C4-2B (cell line): ENCODE measurements at regions not wholly inside any gene's neighbourhood (a gene's known extent, or its start where the extent isn't known, plus 50 kb on each side); places are given as distances from the start of the nearest gene placed in this dataset.

ENCODE experiments used
- H3K27ac ChIP-seq: fragments of 450-650 bp; 2 replicates; pipeline ENCODE4 v1.5.1; 2017
- ZFX ChIP-seq: fragments of 450-650 bp; IDR thresholded peaks from 2 replicates; pipeline ENCODE4 v1.6.1; 2017
- TF ChIP-seq, protein P1 (sequence below): fragments of 450-650 bp; conservative IDR thresholded peaks from 2 replicates; pipeline ENCODE4 v1.5.1; 2017; ENCODE audit warnings: mild to moderate bottlenecking

DNA sequence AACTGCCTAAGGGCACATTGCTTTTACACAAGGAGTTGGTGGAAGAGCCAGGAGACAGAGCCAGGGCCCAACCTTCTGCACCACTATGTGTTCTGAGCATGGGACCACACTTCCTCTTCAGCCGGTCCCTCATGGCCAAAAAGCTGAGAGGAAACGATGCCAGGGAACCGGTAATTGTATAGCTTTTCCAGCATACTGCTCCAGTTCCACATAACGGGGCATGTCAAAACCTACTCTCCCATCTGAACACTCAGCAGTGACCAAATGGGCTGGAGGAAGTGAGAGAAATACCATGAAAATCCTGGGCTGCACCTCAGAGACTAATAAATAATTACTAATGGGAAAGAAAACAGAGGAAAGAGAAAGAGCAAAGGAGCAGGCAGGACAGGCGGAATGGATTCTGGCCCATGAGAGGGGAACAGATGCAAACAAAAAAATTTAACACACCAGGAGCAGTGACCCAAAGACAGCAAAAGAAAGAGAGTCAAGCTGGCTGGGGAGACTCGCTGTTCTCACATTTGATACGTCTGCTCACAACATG lies 52.0 kb upstream of the BMP2 start:
- TF ChIP-seq, protein P1, sequence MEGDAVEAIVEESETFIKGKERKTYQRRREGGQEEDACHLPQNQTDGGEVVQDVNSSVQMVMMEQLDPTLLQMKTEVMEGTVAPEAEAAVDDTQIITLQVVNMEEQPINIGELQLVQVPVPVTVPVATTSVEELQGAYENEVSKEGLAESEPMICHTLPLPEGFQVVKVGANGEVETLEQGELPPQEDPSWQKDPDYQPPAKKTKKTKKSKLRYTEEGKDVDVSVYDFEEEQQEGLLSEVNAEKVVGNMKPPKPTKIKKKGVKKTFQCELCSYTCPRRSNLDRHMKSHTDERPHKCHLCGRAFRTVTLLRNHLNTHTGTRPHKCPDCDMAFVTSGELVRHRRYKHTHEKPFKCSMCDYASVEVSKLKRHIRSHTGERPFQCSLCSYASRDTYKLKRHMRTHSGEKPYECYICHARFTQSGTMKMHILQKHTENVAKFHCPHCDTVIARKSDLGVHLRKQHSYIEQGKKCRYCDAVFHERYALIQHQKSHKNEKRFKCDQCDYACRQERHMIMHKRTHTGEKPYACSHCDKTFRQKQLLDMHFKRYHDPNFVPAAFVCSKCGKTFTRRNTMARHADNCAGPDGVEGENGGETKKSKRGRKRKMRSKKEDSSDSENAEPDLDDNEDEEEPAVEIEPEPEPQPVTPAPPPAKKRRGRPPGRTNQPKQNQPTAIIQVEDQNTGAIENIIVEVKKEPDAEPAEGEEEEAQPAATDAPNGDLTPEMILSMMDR = no peak
- no peak for TF ChIP-seq ZFX
- no peak overlapping the region for H3K27ac ChIP-seq

DNA sequence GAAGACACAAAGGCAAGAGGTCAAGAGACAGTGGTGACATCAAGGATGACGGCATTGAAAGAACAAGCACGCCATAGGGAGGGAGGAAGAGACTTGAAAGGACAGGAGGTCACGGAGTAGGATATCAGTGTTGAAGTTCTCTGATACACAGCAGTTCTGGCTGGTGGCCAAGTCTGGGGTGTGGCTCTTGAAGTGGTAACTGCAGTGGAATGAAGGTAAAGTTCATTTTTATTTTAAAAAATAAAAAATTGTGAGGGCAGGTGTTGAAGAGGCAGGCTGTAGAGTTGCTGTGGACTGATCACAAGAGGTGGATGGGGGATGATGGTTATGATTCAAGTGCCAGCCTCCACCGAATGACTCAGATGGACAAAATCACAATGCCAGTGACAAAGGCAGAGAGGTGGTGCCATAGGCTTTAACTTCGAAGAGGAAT lies 53.2 kb upstream of the BMP2 start:
- TF ChIP-seq, protein P1 = no peak
- no peak for TF ChIP-seq ZFX
- no peak overlapping the region for H3K27ac ChIP-seq

DNA sequence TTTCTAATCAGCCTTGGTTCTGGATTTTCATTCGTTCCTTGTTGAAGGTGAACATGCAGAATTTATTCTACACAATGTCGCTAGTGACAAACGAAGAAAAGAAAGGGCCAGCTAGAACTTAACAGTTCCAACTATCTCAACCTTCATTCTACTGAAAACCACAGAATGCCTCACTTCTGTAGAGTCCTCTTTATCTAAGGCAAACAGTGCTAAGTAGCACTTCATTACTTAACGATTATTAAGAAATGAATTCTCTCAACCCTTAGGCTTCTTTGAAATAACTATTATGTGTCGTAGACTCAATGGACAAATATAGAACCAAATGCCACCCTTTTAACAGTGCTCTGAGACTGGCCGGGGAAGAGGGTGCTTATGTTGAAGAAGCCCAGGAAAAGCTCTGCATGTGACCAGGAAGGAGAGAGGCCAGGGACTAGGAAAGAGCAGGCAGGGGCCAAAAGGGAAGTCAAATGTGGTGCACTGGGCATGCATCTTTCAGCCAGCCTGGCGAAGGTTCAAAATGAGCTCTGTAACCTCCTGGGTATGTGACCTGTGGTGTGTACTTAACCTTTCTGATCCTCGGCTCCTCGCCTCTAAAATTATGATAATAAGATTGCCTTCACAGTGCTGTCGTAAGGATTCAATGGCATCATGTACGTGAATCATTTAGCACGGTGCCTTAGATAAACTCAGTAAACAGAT lies 55.4 kb upstream of the BMP2 start:
- TF ChIP-seq ZFX = no peak
- TF ChIP-seq, protein P1 = no peak
- no peak overlapping the region for H3K27ac ChIP-seq

DNA sequence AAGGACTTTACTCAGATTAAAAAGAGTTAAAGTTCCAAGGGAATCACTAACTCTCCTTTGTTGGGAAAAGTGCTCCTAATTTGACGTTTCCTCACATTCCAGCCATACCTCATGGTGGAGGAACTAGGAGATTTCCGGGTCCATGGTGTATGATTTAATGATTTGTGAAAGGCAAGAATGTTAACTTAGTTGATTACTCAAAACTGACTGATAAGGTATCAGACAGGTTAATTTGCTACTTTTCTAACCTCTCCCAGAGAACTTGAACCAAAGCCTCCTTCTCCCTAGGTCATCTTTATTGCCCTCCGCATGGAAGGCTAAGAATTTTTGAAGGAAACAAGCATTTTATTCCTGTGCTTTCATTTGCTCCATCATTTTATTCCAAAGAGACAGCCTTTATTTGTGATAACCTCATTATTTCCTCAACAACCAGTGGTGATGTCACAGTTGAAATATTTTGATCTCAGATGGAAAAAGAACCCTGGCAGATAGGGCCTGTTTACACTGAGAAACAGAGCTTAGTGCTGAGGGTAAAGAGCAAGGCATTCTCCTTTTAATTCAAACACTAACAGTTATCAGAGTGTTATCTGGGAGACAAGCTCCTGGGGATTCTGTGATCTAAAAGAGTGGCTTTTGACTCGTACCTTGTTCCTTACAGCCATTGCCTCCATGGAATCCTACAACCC lies 57.4 kb upstream of the BMP2 start:
- TF ChIP-seq, protein P1 = no peak
- TF ChIP-seq ZFX = no peak

DNA sequence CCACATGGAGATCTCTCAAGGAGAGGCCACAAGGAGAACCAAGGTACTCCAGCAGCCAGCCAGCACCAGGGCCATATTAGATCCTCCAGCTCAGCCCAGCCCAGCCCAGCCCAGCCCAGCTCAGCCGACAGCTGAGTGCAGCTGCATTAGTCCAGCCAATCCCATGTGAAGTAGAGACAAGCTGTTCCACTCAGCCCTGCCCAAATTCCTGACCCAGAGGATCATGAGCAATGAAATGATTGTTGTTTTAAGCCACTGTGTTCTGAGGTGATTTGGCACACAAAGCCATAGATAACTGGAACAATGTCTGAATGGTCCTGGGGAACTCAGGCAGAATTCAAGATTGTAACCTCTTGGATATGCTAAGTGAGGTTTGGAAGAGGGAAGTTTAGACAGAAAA lies 59.5 kb upstream of the BMP2 start:
- H3K27ac ChIP-seq = no peak overlapping the region
- TF ChIP-seq, protein P1 = no peak
- no peak for TF ChIP-seq ZFX

More for the DNA sequence above, 57.4 kb upstream of the BMP2 start:
- no peak overlapping the region for H3K27ac ChIP-seq

DNA sequence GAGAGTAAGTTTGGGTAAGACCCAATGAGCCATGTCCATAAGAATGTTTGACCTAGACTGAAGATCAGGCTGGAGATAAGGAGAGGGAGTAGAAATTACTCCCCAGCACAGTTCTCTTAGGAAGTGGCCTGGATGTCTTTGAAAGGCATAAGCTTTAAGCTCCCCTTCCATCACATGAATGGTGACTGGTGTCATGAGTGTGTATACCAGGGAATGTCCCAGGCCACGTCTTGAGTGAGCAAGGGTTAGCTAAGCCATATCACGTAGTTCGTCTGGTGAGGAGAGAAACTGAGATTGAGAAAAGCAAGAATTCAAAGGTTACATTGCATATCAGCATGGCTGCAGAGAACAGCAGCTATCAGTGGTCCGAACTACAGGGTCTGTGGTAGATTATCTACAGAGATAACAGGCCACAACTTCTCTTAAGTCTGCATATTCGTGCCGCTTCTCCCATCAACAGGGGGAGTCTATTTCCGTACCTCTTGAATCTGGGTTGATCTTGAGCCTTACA lies 60.1 kb upstream of the BMP2 start:
- no peak overlapping the region for H3K27ac ChIP-seq
- no peak for TF ChIP-seq ZFX
- TF ChIP-seq, protein P1 = no peak
